ENCODE measurements at regions not wholly inside any gene's neighbourhood (a gene's known extent, or its start where the extent isn't known, plus 50 kb on each side); places are given as distances from the start of the nearest gene placed in this dataset.

DNA sequence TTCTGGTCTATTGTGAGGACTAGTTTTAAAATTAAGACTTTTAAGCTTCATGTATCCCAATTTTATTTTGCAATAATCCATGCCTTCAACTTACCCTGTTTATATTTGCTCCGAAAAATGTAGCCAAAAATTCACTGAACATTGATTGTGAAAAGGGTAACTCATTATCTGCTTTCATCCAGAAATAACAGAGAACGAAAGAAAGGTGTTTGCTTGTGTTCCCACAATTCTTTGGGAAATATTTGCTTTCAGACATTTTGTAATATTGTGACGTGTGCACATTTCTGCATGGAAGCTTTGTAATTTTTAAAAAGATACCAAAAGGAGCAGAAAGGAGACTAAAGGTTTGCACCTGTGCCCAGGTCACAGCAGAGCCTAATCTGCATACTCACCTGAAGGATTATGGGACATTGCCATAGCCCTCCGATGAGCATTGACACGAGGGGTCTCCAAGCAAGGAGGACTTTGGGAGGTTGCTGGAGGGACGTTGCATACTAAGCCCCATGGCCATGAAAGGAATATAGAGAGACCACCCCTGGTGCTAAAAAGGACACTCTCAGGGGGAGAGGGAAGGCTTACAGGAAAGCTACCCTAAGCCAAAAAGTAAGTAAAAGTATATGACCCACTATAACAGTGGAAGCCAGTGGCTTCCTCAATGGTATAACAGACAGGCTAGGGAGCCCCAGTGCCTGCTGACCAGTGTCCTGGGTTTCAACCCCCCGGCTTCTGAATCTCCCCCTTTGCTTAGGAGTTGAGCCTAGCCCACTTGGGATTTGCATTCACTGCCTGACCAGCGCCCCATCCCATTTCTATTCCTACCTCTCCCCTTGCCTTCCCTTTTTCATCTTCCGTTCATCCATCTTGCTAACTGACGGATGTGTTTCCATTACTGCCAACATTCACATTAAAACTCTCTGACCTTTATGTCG is 148.6 kb upstream of the ZC3H12A start:
- H3K4me1 Mint-ChIP-seq = peaks cover 11 to 25% of the 10 kb centered on the region in 2 experiments
- H4K5ac ChIP-seq (ENCODE audit: insufficient read length, low read depth, low read length) = no peak overlapping the region
- no peaks in the 10 kb centered on the region for H3K4me1 ChIP-seq (ENCODE audit: insufficient read depth, low read length)
- no peaks in the 10 kb centered on the region for H3K79me2 ChIP-seq (ENCODE audit: insufficient read depth, low read length)
- H2BK12ac ChIP-seq (ENCODE audit: insufficient read length, low read depth, low read length) = no peak overlapping the region
- H3K9ac ChIP-seq (ENCODE audit: extremely low read depth, insufficient read length, low read length) = no peak overlapping the region
- peaks cover 2% of the 10 kb centered on the region; the same call in 1 of the 2 replicates for H3K27me3 Mint-ChIP-seq (ENCODE audit: low read depth)
- no peak overlapping the region for H3K56ac ChIP-seq (ENCODE audit: insufficient read length, low read depth, low read length)
- no peak overlapping the region for H4K91ac ChIP-seq (ENCODE audit: insufficient read length, low read depth, low read length)
- H3K18ac ChIP-seq (ENCODE audit: insufficient read length, low read depth, low read length) = peak overlapping the region; percentile 56
- peak overlapping the region; percentile 77; the same call in 1 of the 2 replicates for H3K14ac ChIP-seq (ENCODE audit: insufficient read depth, low read length)
- H2BK20ac ChIP-seq (ENCODE audit: low read depth, low read length, poor library complexity, severe bottlenecking) = no peak overlapping the region
- WGBS (ENCODE audit: extremely low coverage, insufficient read length, low lambda C conversion rate) = no CpG with 5 or more reads among the region's 11 CpGs
- H3K9me3 Mint-ChIP-seq = no peaks in the 10 kb centered on the region; a peak in 1 of 5 replicates
- TF ChIP-seq, protein P1, sequence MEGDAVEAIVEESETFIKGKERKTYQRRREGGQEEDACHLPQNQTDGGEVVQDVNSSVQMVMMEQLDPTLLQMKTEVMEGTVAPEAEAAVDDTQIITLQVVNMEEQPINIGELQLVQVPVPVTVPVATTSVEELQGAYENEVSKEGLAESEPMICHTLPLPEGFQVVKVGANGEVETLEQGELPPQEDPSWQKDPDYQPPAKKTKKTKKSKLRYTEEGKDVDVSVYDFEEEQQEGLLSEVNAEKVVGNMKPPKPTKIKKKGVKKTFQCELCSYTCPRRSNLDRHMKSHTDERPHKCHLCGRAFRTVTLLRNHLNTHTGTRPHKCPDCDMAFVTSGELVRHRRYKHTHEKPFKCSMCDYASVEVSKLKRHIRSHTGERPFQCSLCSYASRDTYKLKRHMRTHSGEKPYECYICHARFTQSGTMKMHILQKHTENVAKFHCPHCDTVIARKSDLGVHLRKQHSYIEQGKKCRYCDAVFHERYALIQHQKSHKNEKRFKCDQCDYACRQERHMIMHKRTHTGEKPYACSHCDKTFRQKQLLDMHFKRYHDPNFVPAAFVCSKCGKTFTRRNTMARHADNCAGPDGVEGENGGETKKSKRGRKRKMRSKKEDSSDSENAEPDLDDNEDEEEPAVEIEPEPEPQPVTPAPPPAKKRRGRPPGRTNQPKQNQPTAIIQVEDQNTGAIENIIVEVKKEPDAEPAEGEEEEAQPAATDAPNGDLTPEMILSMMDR (conservative IDR thresholded peaks at IDR 0.05) = no peak
- H2BK15ac ChIP-seq (ENCODE audit: low read depth, low read length) = no peak overlapping the region
- H3K27me3 ChIP-seq (ENCODE audit: insufficient read depth, low read length) = no peaks in the 10 kb centered on the region
- H3K9me3 ChIP-seq (ENCODE audit: control insufficient read depth, low read depth, low read length) = no peaks in the 10 kb centered on the region
- H3K4ac ChIP-seq (ENCODE audit: low read depth, low read length) = no peak overlapping the region
- no peak overlapping the region for H3K4me2 ChIP-seq (ENCODE audit: insufficient read depth, insufficient read length, low read length)
- H3K4me3 Mint-ChIP-seq = no peak overlapping the region
- no peak overlapping the region for H2AFZ ChIP-seq (ENCODE audit: low read length)
- no peaks in the 10 kb centered on the region for H3K36me3 Mint-ChIP-seq (ENCODE audit: insufficient read depth in 1 of 3, low read depth in 3 of 3)
- peak overlapping the region; percentile 89 for H2BK120ac ChIP-seq (ENCODE audit: low read depth, low read length, poor library complexity, severe bottlenecking)
- H4K20me1 ChIP-seq (ENCODE audit: control insufficient read depth, insufficient read depth, insufficient read length) = no peaks in the 10 kb centered on the region
- H3T11ph ChIP-seq (ENCODE audit: low read length) = no peak overlapping the region
- H4K8ac ChIP-seq (replicated peaks; ENCODE audit: insufficient read length, low read depth, low read length) = no peak overlapping the region
- H3K23me2 ChIP-seq (ENCODE audit: insufficient read length, low read depth, low read length, poor library complexity, severe bottlenecking) = no peaks in the 10 kb centered on the region
- no peaks in the 10 kb centered on the region for H3K79me1 ChIP-seq (ENCODE audit: insufficient read depth, low read depth, low read length, poor library complexity, severe bottlenecking)
- no peak overlapping the region for H2BK5ac ChIP-seq (ENCODE audit: insufficient read length, low read length)
- no peak overlapping the region for H3K27ac ChIP-seq (ENCODE audit: insufficient read length, low read depth, low read length)
- H2AK5ac ChIP-seq (ENCODE audit: insufficient read length, low read length) = no peak overlapping the region
- DNase-seq = peak; percentile 73
- H3K23ac ChIP-seq (ENCODE audit: insufficient read length, low read depth, low read length) = no peak overlapping the region
- peak overlapping the region; percentile 22 to 98 (median 96); a peak in 5 of 7 replicates for H3K27ac Mint-ChIP-seq

Measured in H9 (cell line).